ENCODE measurements at regions not wholly inside any gene's neighbourhood (a gene's known extent, or its start where the extent isn't known, plus 50 kb on each side); places are given as distances from the start of the nearest gene placed in this dataset.

- no peak overlapping the region for H3K27ac ChIP-seq
- no peaks in the 10 kb centered on the region for H3K9me3 ChIP-seq
- DNase-seq (no peak), ATAC-seq (no peak)
- no peaks in the 10 kb centered on the region for H3K36me3 ChIP-seq
- no peak for TF ChIP-seq CTCF (IDR thresholded peaks at IDR 0.05)
- intact Hi-C loops (cut with DNase I), result no loop called here
- no peak overlapping the region for H3K4me3 ChIP-seq
- H3K4me1 ChIP-seq, result no peaks in the 10 kb centered on the region
- no peaks in the 10 kb centered on the region for H3K27me3 ChIP-seq
These were observed 500.5 kb downstream of the NAV3 start for GRCh38 chr12:78331181-78331580.

GRCh38 chr12:78331753-78332152 lies 501.1 kb downstream of the NAV3 start:
- Histone ChIP-seq H3K9me3 (no peaks in the 10 kb centered on the region), H3K27me3 (no peaks in the 10 kb centered on the region), H3K27ac (no peak overlapping the region), H3K36me3 (no peaks in the 10 kb centered on the region), H3K4me1 (no peaks in the 10 kb centered on the region), H3K4me3 (no peak overlapping the region)
- intact Hi-C loops (cut with DNase I), result no loop called here
- DNase-seq (no peak), ATAC-seq (no peak)
- no peak for TF ChIP-seq CTCF (IDR thresholded peaks at IDR 0.05)

- no peak for DNase-seq
- Histone ChIP-seq H3K36me3 (no peaks in the 10 kb centered on the region), H3K27ac (no peak overlapping the region), H3K9me3 (no peaks in the 10 kb centered on the region), H3K4me3 (no peak overlapping the region), H3K4me1 (no peaks in the 10 kb centered on the region), H3K27me3 (no peaks in the 10 kb centered on the region)
- ATAC-seq, result no peak
- no peak for TF ChIP-seq CTCF (IDR thresholded peaks at IDR 0.05)
- intact Hi-C loops (cut with DNase I), result no loop called here
These were observed 507.5 kb downstream of the NAV3 start for GRCh38 chr12:78338054-78338785.

- ATAC-seq, result no peak
These were observed 509.7 kb downstream of the NAV3 start for GRCh38 chr12:78340406-78340805.

GRCh38 chr12:78343657-78344056 lies 513.0 kb downstream of the NAV3 start:
- Histone ChIP-seq H3K27ac (no peak overlapping the region), H3K27me3 (no peaks in the 10 kb centered on the region), H3K9me3 (peaks cover 0 to 31% of the 10 kb centered on the region in 2 donors), H3K4me1 (no peaks in the 10 kb centered on the region), H3K4me3 (no peak overlapping the region), H3K36me3 (no peaks in the 10 kb centered on the region)
- DNase-seq, result no peak
- ATAC-seq, result no peak
- TF ChIP-seq CTCF (IDR thresholded peaks at IDR 0.05), result no peak
- intact Hi-C loops (cut with DNase I), result no loop called here

More at GRCh38 chr12:78340406-78340805, 509.7 kb downstream of the NAV3 start:
- Histone ChIP-seq H3K36me3 (no peaks in the 10 kb centered on the region), H3K4me3 (no peak overlapping the region), H3K4me1 (no peaks in the 10 kb centered on the region), H3K9me3 (peaks cover 0 to 13% of the 10 kb centered on the region in 2 donors), H3K27me3 (no peaks in the 10 kb centered on the region), H3K27ac (no peak overlapping the region)
- DNase-seq, result no peak
- intact Hi-C loops (cut with DNase I), result no loop called here
- TF ChIP-seq CTCF (IDR thresholded peaks at IDR 0.05), result no peak

Data from left lung (tissue), 4 donors.